Activated CD8-positive, alpha-beta T cell treated with anti-CD3 and anti-CD28 coated beads for 36 hours (primary cell): ENCODE measurements at regions not wholly inside any gene's neighbourhood (a gene's known extent, or its start where the extent isn't known, plus 50 kb on each side); places are given as distances from the start of the nearest gene placed in this dataset.
"Not testable (repeated sequence)": the region's sequence is repeated elsewhere in the genome, so short reads cannot be mapped to it uniquely, and the experiment has no call there.

ENCODE experiments used
- ATAC-seq: fragments of 200-7000 bp; cut with Tn5 transposase; one replicate; pipeline ENCODE4 v1.10.0; 2021; ENCODE audit warnings: mild to moderate bottlenecking, moderate library complexity
- CTCF ChIA-PET: fragments of 350-600 bp; sonication (Branson Sonifier 250); formaldehyde crosslinking; loops from one replicate; lab custom pipeline; 2021; ENCODE audit warnings: antibody characterized with exemption; lab: Charles Lee
- POLR2A ChIA-PET: fragments of 350-600 bp; sonication (Branson Sonifier 250); formaldehyde crosslinking; loops from one replicate; lab custom pipeline; 2021; ENCODE audit warnings: antibody characterized with exemption; lab: Charles Lee
- DNase-seq: peaks from one replicate; pipeline ENCODE4 v3.0.0-alpha.2; 2020
- H3K27ac Mint-ChIP-seq: one replicate; pipeline ENCODE4 v1.8.0; 2021; ENCODE audit warnings: mild to moderate bottlenecking, mixed read lengths
- H3K27me3 Mint-ChIP-seq: one replicate; pipeline ENCODE4 v1.8.0; 2021; ENCODE audit warnings: mixed read lengths
- H3K36me3 Mint-ChIP-seq: one replicate; pipeline ENCODE4 v1.8.0; 2021; ENCODE audit warnings: low read depth, mixed read lengths
- H3K4me1 Mint-ChIP-seq: one replicate; pipeline ENCODE4 v1.8.0; 2021; ENCODE audit warnings: low read depth, mixed read lengths
- H3K4me3 Mint-ChIP-seq: one replicate; pipeline ENCODE4 v1.8.0; 2021; ENCODE audit warnings: mild to moderate bottlenecking, moderate library complexity, mixed read lengths
- H3K9me3 Mint-ChIP-seq: one replicate; pipeline ENCODE4 v1.8.0; 2021; ENCODE audit warnings: mixed read lengths
- intact Hi-C: fragments of 100-400 bp; cut with micrococcal nuclease; formaldehyde crosslinking; loops from one replicate; pipeline ENCODE4 v1.10.0; 2022
- TF ChIP-seq, protein P1 (sequence below): fragments of 200-600 bp; IDR thresholded peaks from one replicate; pipeline ENCODE4 v1.8.0; 2022; ENCODE audit warnings: antibody characterized with exemption, mild to moderate bottlenecking

DNA sequence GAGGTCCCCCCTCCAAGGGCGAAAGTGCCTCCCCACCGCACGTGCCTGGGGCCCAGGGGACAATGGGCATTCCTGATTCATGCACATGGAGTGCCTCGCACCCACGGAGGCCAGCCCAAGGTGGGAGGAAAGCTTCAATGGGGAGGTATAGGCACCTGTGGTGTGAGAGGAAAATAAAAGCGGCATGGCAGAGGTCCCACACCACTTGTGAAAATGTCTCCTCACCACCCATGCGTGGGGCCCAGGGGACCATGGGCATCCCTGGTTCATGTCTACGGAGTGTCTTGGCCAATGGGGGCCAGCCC lies 384.7 kb downstream of the ALG10 start:
- ATAC-seq: no peak
- Mint-ChIP-seq H3K36me3 (peaks cover 3% of the 10 kb centered on the region), H3K27ac (no peak overlapping the region), H3K4me3 (no peak overlapping the region), H3K27me3 (no peaks in the 10 kb centered on the region), H3K4me1 (no peaks in the 10 kb centered on the region), H3K9me3 (peaks cover 42% of the 10 kb centered on the region)
- ChIA-PET CTCF (no interaction called here), POLR2A (no interaction called here)
- no peak for DNase-seq
- TF ChIP-seq, protein P1, sequence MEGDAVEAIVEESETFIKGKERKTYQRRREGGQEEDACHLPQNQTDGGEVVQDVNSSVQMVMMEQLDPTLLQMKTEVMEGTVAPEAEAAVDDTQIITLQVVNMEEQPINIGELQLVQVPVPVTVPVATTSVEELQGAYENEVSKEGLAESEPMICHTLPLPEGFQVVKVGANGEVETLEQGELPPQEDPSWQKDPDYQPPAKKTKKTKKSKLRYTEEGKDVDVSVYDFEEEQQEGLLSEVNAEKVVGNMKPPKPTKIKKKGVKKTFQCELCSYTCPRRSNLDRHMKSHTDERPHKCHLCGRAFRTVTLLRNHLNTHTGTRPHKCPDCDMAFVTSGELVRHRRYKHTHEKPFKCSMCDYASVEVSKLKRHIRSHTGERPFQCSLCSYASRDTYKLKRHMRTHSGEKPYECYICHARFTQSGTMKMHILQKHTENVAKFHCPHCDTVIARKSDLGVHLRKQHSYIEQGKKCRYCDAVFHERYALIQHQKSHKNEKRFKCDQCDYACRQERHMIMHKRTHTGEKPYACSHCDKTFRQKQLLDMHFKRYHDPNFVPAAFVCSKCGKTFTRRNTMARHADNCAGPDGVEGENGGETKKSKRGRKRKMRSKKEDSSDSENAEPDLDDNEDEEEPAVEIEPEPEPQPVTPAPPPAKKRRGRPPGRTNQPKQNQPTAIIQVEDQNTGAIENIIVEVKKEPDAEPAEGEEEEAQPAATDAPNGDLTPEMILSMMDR: no peak
- intact Hi-C loops: no loop called here

DNA sequence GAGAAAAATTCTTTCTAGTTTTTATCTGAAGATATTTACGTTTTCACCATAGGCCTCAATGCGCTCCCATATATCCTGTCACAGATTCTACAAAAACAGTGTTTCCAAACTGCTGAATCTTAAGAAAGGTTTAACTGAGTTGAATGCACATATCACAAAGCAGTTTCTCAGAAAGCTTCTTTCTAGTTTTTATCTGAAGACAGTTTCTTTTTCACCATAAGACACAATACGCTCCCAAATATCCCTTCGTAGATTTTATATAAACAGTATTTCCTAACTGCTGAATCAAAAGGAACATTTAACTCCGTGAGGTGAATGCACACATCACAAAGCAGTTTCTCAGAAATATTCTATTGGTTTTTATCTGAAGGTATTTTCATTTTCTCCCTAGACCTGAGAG lies 385.5 kb downstream of the ALG10 start:
- no peak overlapping the region for H3K27ac Mint-ChIP-seq
- H3K36me3 Mint-ChIP-seq: peaks cover 1% of the 10 kb centered on the region
- DNase-seq: no peak
- no peak for ATAC-seq
- no peaks in the 10 kb centered on the region for H3K4me1 Mint-ChIP-seq
- intact Hi-C loops: no loop called here
- no peak overlapping the region for H3K4me3 Mint-ChIP-seq
- H3K9me3 Mint-ChIP-seq: peaks cover 45% of the 10 kb centered on the region
- H3K27me3 Mint-ChIP-seq: no peaks in the 10 kb centered on the region
- ChIA-PET CTCF (no interaction called here), POLR2A (no interaction called here)
- TF ChIP-seq, protein P1: no peak

DNA sequence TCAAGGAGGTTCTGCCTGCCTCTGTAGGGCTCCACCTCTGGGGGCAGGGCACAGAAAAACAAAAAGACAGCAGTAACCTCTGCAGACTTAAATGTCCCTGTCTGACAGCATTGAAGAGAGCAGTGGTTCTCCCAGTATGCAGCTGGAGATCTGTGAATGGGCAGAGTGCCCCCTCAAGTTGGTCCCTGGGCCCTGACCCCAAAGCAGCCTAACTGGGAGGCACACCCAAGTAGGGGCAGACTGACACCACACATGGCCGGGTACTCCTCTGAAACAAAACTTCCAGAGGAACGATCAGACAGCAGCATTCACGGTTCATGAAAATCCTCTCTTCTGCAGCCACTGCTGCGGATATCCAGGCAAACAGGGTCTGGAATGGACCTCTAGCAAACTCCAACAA lies 409.2 kb downstream of the ALG10 start:
- DNase-seq, H3K4me1 Mint-ChIP-seq, CTCF ChIA-PET, H3K4me3 Mint-ChIP-seq, POLR2A ChIA-PET, ATAC-seq, H3K27ac Mint-ChIP-seq, H3K36me3 Mint-ChIP-seq, H3K27me3 Mint-ChIP-seq, intact Hi-C loops: not testable (repeated sequence)
- peaks cover 28% of the 10 kb centered on the region for H3K9me3 Mint-ChIP-seq
